Liver (tissue), 8 donors: ENCODE measurements at regions not wholly inside any gene's neighbourhood (a gene's known extent, or its start where the extent isn't known, plus 50 kb on each side); places are given as distances from the start of the nearest gene placed in this dataset.

Experiments
- DNase-seq: peaks from one replicate; pipeline ENCODE4 v3.0.0-alpha.2; 2017; ENCODE audit warnings: low spot score
- H3K27ac ChIP-seq, 2 donors: one replicate each; pipeline ENCODE4 v1.7.0; 2013; ENCODE audit warnings: inconsistent platforms in 2 of 2, low read length in 2 of 2, control low read depth in 1 of 2, low read depth in 1 of 2, mild to moderate bottlenecking in 1 of 2
- H3K27me3 ChIP-seq, 4 donors: one replicate each; pipeline versions ENCODE4 v1.6.1 to v1.7.0; 2013; ENCODE audit warnings: low read length in 3 of 4, inconsistent platforms in 1 of 4, mild to moderate bottlenecking in 1 of 4, moderate library complexity in 1 of 4; ENCODE audit not compliant: control insufficient read depth in 4 of 4, insufficient read depth in 4 of 4
- H3K36me3 ChIP-seq, 4 donors: one replicate each; pipeline versions ENCODE4 v1.6.1 to v1.7.0; 2013; ENCODE audit warnings: low read length in 3 of 4, mild to moderate bottlenecking in 3 of 4, low read depth in 1 of 4, moderate library complexity in 1 of 4; ENCODE audit not compliant: control insufficient read depth in 4 of 4, insufficient read depth in 3 of 4
- H3K4me1 ChIP-seq, 4 donors: one replicate each; pipeline versions ENCODE4 v1.6.1 to v1.7.0; 2013; ENCODE audit warnings: low read length in 3 of 4, mild to moderate bottlenecking in 3 of 4, moderate library complexity in 1 of 4; ENCODE audit not compliant: control insufficient read depth in 4 of 4, insufficient read depth in 4 of 4
- H3K4me3 ChIP-seq, 3 donors: one replicate each; pipeline versions ENCODE4 v1.6.1 to v1.7.0; 2013; ENCODE audit warnings: low read length in 3 of 3, control low read depth in 1 of 3, low read depth in 1 of 3, mild to moderate bottlenecking in 1 of 3
- H3K9ac ChIP-seq, 2 donors: one replicate each; pipeline ENCODE4 v1.7.0; 2013; ENCODE audit warnings: low read length in 2 of 2, mild to moderate bottlenecking in 2 of 2, moderate library complexity in 2 of 2, control low read depth in 1 of 2, low read depth in 1 of 2
- H3K9me3 ChIP-seq, 4 donors: one replicate each; pipeline versions ENCODE4 v1.6.1 to v1.7.0; 2013; ENCODE audit warnings: low read length in 3 of 4; ENCODE audit not compliant: control insufficient read depth in 4 of 4
- ATF3 ChIP-seq: IDR thresholded peaks from 2 replicates; pipeline ENCODE4 v1.6.1; 2016; ENCODE audit warnings: antibody characterized with exemption
- CTCF ChIP-seq: fragments of 150-350 bp; IDR thresholded peaks from 2 replicates; pipeline ENCODE4 v1.5.1; 2017; ENCODE audit warnings: improper control_type of control experiment, low read depth, low read length; ENCODE audit not compliant: missing input control
- EGR1 ChIP-seq, 2 donors: IDR thresholded peaks; 2 replicates each; pipeline ENCODE4 v1.6.1; 2016 to 2018; ENCODE audit warnings: antibody characterized with exemption in 2 of 2, low read depth in 2 of 2
- FOXA1 ChIP-seq: IDR thresholded peaks from 2 replicates; pipeline ENCODE4 v1.6.1; 2016; ENCODE audit warnings: antibody characterized with exemption
- GABPA ChIP-seq, 2 donors: IDR thresholded peaks in 1 of 2; conservative IDR thresholded peaks in 1 of 2; 2 replicates each; pipeline ENCODE4 v1.6.1; 2016; ENCODE audit warnings: antibody characterized with exemption in 2 of 2, mild to moderate bottlenecking in 1 of 2, moderate library complexity in 1 of 2
- HNF4A ChIP-seq, 2 donors: conservative IDR thresholded peaks; 2 replicates each; pipeline ENCODE4 v1.6.1; 2016; ENCODE audit warnings: antibody characterized with exemption in 2 of 2, mild to moderate bottlenecking in 2 of 2
- HNF4G ChIP-seq: IDR thresholded peaks from 2 replicates; pipeline ENCODE4 v1.6.1; 2016; ENCODE audit warnings: antibody characterized with exemption
- JUND ChIP-seq, 2 donors: IDR thresholded peaks; 2 replicates each; pipeline ENCODE4 v1.6.1; 2016; ENCODE audit warnings: antibody characterized with exemption in 2 of 2
- RAD21 ChIP-seq, 2 donors: IDR thresholded peaks; 2 replicates each; pipeline ENCODE4 v1.6.1; 2016; ENCODE audit warnings: antibody characterized with exemption in 2 of 2, mild to moderate bottlenecking in 2 of 2
- YY1 ChIP-seq: IDR thresholded peaks from 2 replicates; pipeline ENCODE4 v1.6.1; 2016; ENCODE audit warnings: antibody characterized with exemption, mild to moderate bottlenecking
- ZBTB33 ChIP-seq: IDR thresholded peaks from 2 replicates; pipeline ENCODE4 v1.6.1; 2016; ENCODE audit warnings: antibody characterized with exemption
- WGBS: extraction: QIAGEN DNeasy Blood & Tissue Kit; methylation state at CpG from one replicate; pipeline ENCODE4 v1.1.7; 2013; 5-methylcytosine and 5-hydroxymethylcytosine counted together
- TF ChIP-seq, protein P1 (sequence below): IDR thresholded peaks from 2 replicates; pipeline ENCODE4 v1.6.1; 2016; ENCODE audit warnings: antibody characterized with exemption, mild to moderate bottlenecking
- TF ChIP-seq, protein P2 (sequence below): IDR thresholded peaks from 2 replicates; pipeline ENCODE4 v1.6.1; 2016; ENCODE audit warnings: antibody characterized with exemption
- donor health status: healthy.
- donor health status: healthy.
- donor health status: healthy.
- donor health status: healthy.
- donor health status: healthy.

GRCh38 chrX:10047631-10048030, 80.5 kb downstream of the CLDN34 start (continued):
- TF ChIP-seq ZBTB33 (no peak), RAD21 (IDR thresholded peaks at IDR 0.05) (no peak), JUND (IDR thresholded peaks at IDR 0.05) (no peak), HNF4A (conservative IDR thresholded peaks at IDR 0.05) (no peak)

DNA sequence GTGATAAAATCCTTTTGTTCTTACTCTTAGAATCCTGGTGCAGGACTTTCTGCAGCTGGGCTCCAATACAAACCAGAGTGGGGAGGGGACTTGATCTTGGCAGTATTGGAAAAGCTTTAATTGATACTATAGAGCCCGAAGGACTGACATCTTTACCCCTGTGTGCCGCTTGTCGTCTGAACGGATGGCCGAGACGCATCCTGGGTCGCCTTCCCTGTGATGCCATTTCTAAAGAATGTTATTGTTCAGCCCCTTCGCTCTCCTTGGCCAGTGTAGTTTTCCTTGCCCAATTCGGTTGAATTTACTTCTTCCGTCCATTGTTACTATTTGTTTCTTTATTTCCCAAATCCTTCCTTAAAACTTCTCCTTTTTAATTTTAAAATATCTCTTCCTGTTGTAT, 80.9 kb downstream of the CLDN34 start:
- no peak overlapping the region for H3K9ac ChIP-seq

DNA sequence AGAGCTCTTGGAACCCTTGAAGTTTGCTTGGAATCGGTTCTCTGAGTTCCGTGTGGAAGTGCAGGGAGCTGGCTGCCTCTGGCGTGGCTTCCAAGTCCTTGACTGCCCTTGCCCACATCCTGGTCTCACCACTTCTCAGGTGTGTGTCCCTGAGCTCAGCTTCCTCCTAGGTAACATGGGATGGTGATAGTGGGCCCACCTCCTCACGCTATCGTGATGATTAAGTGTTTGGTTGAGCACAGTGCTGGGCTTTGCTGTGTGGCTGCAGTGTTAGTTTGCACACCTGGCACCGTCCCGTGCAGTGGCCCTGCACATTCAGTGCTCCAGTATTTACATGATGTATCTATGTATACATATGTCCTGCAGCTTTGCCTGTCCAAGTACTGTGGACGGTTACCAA, 81.5 kb downstream of the CLDN34 start:
- TF ChIP-seq YY1 (no peak), CTCF (no peak), JUND (IDR thresholded peaks at IDR 0.05) (no peak), FOXA1 (no peak)
- WGBS, result 96% methylated on average over 8 of the region's 8 CpGs
- H3K9me3 ChIP-seq, result no peaks in the 10 kb centered on the region
- no peak for DNase-seq
- H3K4me1 ChIP-seq, result peaks cover 0 to 3% (median 0%) of the 10 kb centered on the region in 4 donors
- H3K4me3 ChIP-seq, result no peak overlapping the region
- H3K27ac ChIP-seq, result no peak overlapping the region
- H3K36me3 ChIP-seq, result no peaks in the 10 kb centered on the region
- no peaks in the 10 kb centered on the region for H3K27me3 ChIP-seq
- H3K9ac ChIP-seq, result no peak overlapping the region

More for the DNA sequence above, 80.9 kb downstream of the CLDN34 start:
- Histone ChIP-seq H3K27me3 (no peaks in the 10 kb centered on the region), H3K4me3 (no peak overlapping the region), H3K27ac (no peak overlapping the region), H3K36me3 (no peaks in the 10 kb centered on the region), H3K9me3 (no peaks in the 10 kb centered on the region), H3K4me1 (peaks cover 0 to 2% (median 0%) of the 10 kb centered on the region in 4 donors)
- WGBS, result 83% methylated on average over 10 of the region's 10 CpGs
- no peak for DNase-seq
- no peak for TF ChIP-seq HNF4G

DNA sequence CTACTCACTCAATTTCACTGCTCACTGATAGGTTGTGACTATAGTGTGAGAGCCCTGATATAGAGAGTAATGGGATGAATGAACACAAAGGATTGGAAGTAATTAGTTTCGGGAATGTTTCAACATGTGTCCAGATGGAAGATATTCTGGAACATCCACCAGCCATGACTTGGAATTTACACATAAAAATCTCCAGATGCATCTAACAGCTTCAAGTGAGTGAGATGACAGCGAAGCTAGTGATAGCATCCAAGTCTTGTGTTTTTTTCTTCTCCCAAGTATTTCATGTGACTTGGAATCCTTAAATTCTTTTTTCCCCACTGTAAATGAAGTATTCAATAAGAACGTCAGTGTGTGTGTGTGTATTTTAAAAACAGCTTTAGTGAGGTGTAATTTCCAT, 82.1 kb downstream of the CLDN34 start:
- TF ChIP-seq ATF3 (no peak), GABPA (IDR thresholded peaks at IDR 0.05 in 1 of 2, conservative IDR thresholded peaks at IDR 0.05 in 1 of 2) (no peak), JUND (IDR thresholded peaks at IDR 0.05) (no peak), HNF4A (conservative IDR thresholded peaks at IDR 0.05) (no peak), EGR1 (IDR thresholded peaks at IDR 0.05; ENCODE audit: low read depth in 2 of 2) (no peak), HNF4G (no peak), FOXA1 (no peak), RAD21 (IDR thresholded peaks at IDR 0.05) (no peak)
- TF ChIP-seq, protein P1, sequence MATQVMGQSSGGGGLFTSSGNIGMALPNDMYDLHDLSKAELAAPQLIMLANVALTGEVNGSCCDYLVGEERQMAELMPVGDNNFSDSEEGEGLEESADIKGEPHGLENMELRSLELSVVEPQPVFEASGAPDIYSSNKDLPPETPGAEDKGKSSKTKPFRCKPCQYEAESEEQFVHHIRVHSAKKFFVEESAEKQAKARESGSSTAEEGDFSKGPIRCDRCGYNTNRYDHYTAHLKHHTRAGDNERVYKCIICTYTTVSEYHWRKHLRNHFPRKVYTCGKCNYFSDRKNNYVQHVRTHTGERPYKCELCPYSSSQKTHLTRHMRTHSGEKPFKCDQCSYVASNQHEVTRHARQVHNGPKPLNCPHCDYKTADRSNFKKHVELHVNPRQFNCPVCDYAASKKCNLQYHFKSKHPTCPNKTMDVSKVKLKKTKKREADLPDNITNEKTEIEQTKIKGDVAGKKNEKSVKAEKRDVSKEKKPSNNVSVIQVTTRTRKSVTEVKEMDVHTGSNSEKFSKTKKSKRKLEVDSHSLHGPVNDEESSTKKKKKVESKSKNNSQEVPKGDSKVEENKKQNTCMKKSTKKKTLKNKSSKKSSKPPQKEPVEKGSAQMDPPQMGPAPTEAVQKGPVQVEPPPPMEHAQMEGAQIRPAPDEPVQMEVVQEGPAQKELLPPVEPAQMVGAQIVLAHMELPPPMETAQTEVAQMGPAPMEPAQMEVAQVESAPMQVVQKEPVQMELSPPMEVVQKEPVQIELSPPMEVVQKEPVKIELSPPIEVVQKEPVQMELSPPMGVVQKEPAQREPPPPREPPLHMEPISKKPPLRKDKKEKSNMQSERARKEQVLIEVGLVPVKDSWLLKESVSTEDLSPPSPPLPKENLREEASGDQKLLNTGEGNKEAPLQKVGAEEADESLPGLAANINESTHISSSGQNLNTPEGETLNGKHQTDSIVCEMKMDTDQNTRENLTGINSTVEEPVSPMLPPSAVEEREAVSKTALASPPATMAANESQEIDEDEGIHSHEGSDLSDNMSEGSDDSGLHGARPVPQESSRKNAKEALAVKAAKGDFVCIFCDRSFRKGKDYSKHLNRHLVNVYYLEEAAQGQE, result no peak
- TF ChIP-seq, protein P2, sequence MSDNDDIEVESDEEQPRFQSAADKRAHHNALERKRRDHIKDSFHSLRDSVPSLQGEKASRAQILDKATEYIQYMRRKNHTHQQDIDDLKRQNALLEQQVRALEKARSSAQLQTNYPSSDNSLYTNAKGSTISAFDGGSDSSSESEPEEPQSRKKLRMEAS, result no peak
- no peak for DNase-seq
- H3K9ac ChIP-seq, result no peak overlapping the region
- H3K4me3 ChIP-seq, result no peak overlapping the region
- H3K36me3 ChIP-seq, result no peaks in the 10 kb centered on the region
- no peaks in the 10 kb centered on the region for H3K27me3 ChIP-seq
- H3K27ac ChIP-seq, result no peak overlapping the region
- no peaks in the 10 kb centered on the region for H3K9me3 ChIP-seq
- 92% methylated on average over 3 of the region's 3 CpGs for WGBS
- H3K4me1 ChIP-seq, result peaks cover 0 to 3% (median 0%) of the 10 kb centered on the region in 4 donors
